GM23248 (cell line): ENCODE measurements at regions not wholly inside any gene's neighbourhood (a gene's known extent, or its start where the extent isn't known, plus 50 kb on each side); places are given as distances from the start of the nearest gene placed in this dataset.

ENCODE experiments used
- EZH2 ChIP-seq: fragments of 200-600 bp; sonication (generic); IDR thresholded peaks from 2 replicates; pipeline ENCODE4 v1.6.1; 2018; ENCODE audit warnings: antibody characterized with exemption, mild to moderate bottlenecking; ENCODE audit not compliant: insufficient read depth, poor library complexity, severe bottlenecking
- EZH2phosphoT487 ChIP-seq: fragments of 200-600 bp; sonication (generic); IDR thresholded peaks from 2 replicates; pipeline ENCODE4 v1.6.1; 2018; ENCODE audit warnings: antibody characterized with exemption, moderate library complexity, mild to moderate bottlenecking, low read depth; ENCODE audit not compliant: insufficient read depth

DNA sequence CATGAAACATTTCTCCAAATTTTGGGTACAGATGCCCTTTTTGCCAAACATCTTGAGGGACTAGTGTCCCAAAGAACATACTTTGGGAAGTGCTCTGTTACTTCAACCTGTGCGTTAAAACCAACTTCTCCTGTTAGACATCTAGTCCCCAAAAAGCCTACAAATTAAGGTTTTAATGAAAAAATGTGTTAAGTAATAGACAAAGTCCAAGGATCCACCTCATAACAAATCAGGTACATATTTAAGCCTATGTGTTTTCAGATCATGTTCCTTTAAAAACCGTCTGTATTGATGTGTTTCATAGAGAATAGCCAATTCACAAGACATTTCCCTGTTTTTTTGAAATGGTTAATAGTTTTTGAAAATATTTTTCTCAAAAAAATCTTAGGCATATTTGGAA lies 174.8 kb upstream of the FAM20A start:
- TF ChIP-seq EZH2 (no peak), EZH2phosphoT487 (no peak)
